ENCODE measurements at regions not wholly inside any gene's neighbourhood (a gene's known extent, or its start where the extent isn't known, plus 50 kb on each side); places are given as distances from the start of the nearest gene placed in this dataset.

- DNase-seq, result no peak
- no peak overlapping the region for H2AFZ ChIP-seq (ENCODE audit: low read length)
- H3K9me3 ChIP-seq (replicated peaks; ENCODE audit: insufficient read depth, low read length), result no peaks in the 10 kb centered on the region
- H3K4me2 ChIP-seq (ENCODE audit: low read depth, low read length), result no peak overlapping the region
- H4K20me1 ChIP-seq (ENCODE audit: insufficient read depth, low read length), result no peaks in the 10 kb centered on the region
- no peaks in the 10 kb centered on the region for H3K79me2 ChIP-seq (ENCODE audit: low read length)
- H3K4me1 ChIP-seq (ENCODE audit: low read length), result no peaks in the 10 kb centered on the region
- no peaks in the 10 kb centered on the region for H3K9me2 ChIP-seq (replicated peaks; ENCODE audit: insufficient read depth, low read length)
- TF ChIP-seq EZH2 (optimal IDR thresholded peaks at IDR 0.05; ENCODE audit: low read depth, low read length) (no peak), EZH2phosphoT487 (IDR thresholded peaks at IDR 0.05; ENCODE audit: low read length) (no peak), CTCF (IDR thresholded peaks at IDR 0.05; ENCODE audit: low read length) (no peak)
- H3K9ac ChIP-seq (ENCODE audit: low read length), result no peak overlapping the region
- no peaks in the 10 kb centered on the region for H3K27me3 ChIP-seq (replicated peaks; ENCODE audit: insufficient read depth, low read length)
- no peak overlapping the region for H3K4me3 ChIP-seq (ENCODE audit: low read length)
- no peaks in the 10 kb centered on the region for H3K36me3 ChIP-seq (replicated peaks; ENCODE audit: insufficient read depth, low read length)
- H3F3A ChIP-seq (ENCODE audit: insufficient read depth, low read length), result no peaks in the 10 kb centered on the region
- no peak overlapping the region for H3K27ac ChIP-seq (ENCODE audit: low read length)
Measured at GRCh38 chr15:97623091-97623661, 337.3 kb upstream of the ARRDC4 start.

DNA sequence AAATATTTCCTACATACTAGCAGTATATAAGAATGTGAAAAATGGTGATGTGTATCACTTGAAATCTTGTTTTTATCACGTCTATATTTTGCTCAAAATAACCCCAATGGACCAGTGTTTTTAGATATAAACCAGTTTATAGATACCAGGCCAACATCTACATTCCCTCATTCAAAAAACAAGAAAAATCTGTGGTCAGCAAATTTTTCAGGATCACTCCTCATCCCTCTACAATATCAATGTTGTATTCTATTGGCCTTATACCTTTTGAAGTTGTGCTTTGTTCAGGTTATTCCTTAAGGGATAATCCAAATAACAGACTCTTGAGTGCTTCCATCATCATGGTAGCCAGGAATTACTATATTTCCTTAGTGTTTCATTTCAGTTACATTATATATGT, 332.9 kb upstream of the ARRDC4 start:
- TF ChIP-seq EZH2 (optimal IDR thresholded peaks at IDR 0.05; ENCODE audit: low read depth, low read length) (no peak), CTCF (IDR thresholded peaks at IDR 0.05; ENCODE audit: low read length) (no peak), EZH2phosphoT487 (IDR thresholded peaks at IDR 0.05; ENCODE audit: low read length) (no peak)
- Histone ChIP-seq H3K36me3 (replicated peaks; ENCODE audit: insufficient read depth, low read length) (no peaks in the 10 kb centered on the region), H3K9me2 (replicated peaks; ENCODE audit: insufficient read depth, low read length) (no peaks in the 10 kb centered on the region), H4K20me1 (ENCODE audit: insufficient read depth, low read length) (no peaks in the 10 kb centered on the region), H3K9me3 (replicated peaks; ENCODE audit: insufficient read depth, low read length) (no peaks in the 10 kb centered on the region), H3K27me3 (replicated peaks; ENCODE audit: insufficient read depth, low read length) (no peaks in the 10 kb centered on the region), H3K4me3 (ENCODE audit: low read length) (no peak overlapping the region), H3K79me2 (ENCODE audit: low read length) (no peaks in the 10 kb centered on the region), H3K9ac (ENCODE audit: low read length) (no peak overlapping the region), H3K4me2 (ENCODE audit: low read depth, low read length) (no peak overlapping the region), H2AFZ (ENCODE audit: low read length) (no peak overlapping the region), H3F3A (ENCODE audit: insufficient read depth, low read length) (no peaks in the 10 kb centered on the region), H3K27ac (ENCODE audit: low read length) (no peak overlapping the region), H3K4me1 (ENCODE audit: low read length) (no peaks in the 10 kb centered on the region)
- DNase-seq, result no peak

GRCh38 chr15:97645758-97646157, 314.7 kb upstream of the ARRDC4 start:
- Histone ChIP-seq H3K9me3 (replicated peaks; ENCODE audit: insufficient read depth, low read length) (no peaks in the 10 kb centered on the region), H3K4me3 (ENCODE audit: low read length) (no peak overlapping the region), H3K79me2 (ENCODE audit: low read length) (no peaks in the 10 kb centered on the region), H4K20me1 (ENCODE audit: insufficient read depth, low read length) (no peaks in the 10 kb centered on the region), H3K9me2 (replicated peaks; ENCODE audit: insufficient read depth, low read length) (no peaks in the 10 kb centered on the region), H2AFZ (ENCODE audit: low read length) (no peak overlapping the region), H3K4me1 (ENCODE audit: low read length) (no peaks in the 10 kb centered on the region), H3K9ac (ENCODE audit: low read length) (no peak overlapping the region), H3F3A (ENCODE audit: insufficient read depth, low read length) (no peaks in the 10 kb centered on the region), H3K36me3 (replicated peaks; ENCODE audit: insufficient read depth, low read length) (no peaks in the 10 kb centered on the region), H3K27me3 (replicated peaks; ENCODE audit: insufficient read depth, low read length) (no peaks in the 10 kb centered on the region), H3K27ac (ENCODE audit: low read length) (no peak overlapping the region), H3K4me2 (ENCODE audit: low read depth, low read length) (no peak overlapping the region)
- no peak for DNase-seq
- TF ChIP-seq EZH2phosphoT487 (IDR thresholded peaks at IDR 0.05; ENCODE audit: low read length) (no peak), EZH2 (optimal IDR thresholded peaks at IDR 0.05; ENCODE audit: low read depth, low read length) (no peak), CTCF (IDR thresholded peaks at IDR 0.05; ENCODE audit: low read length) (no peak)

Measured in MM.1S (cell line).